HCT116 (cell line): ENCODE measurements at regions not wholly inside any gene's neighbourhood (a gene's known extent, or its start where the extent isn't known, plus 50 kb on each side); places are given as distances from the start of the nearest gene placed in this dataset.

Experiments
- CBX3 ChIP-seq: IDR thresholded peaks from 2 replicates; pipeline ENCODE4 v1.6.1; 2012; ENCODE audit warnings: low read depth
- EZH2 ChIP-seq: fragments of 200-600 bp; sonication (generic); IDR thresholded peaks from 2 replicates; pipeline ENCODE4 v1.6.1; 2017; ENCODE audit warnings: antibody characterized with exemption, mixed run types
- EZH2phosphoT487 ChIP-seq: fragments of 200-600 bp; IDR thresholded peaks from 2 replicates; pipeline ENCODE4 v1.6.1; 2018; ENCODE audit warnings: antibody characterized with exemption, borderline replicate concordance
- POLR2A ChIP-seq: IDR thresholded peaks from 2 replicates; pipeline ENCODE4 v1.7.0; 2011; ENCODE audit warnings: borderline replicate concordance; ENCODE audit not compliant: insufficient read depth, insufficient read length; ENCODE audit errors: extremely low read depth
- SIN3A ChIP-seq: IDR thresholded peaks from 2 replicates; pipeline ENCODE4 v1.6.1; 2012; ENCODE audit warnings: low read depth
- YY1 ChIP-seq: IDR thresholded peaks from 2 replicates; pipeline ENCODE4 v1.6.1; 2011; ENCODE audit warnings: low read length, low read depth, moderate library complexity, mild to moderate bottlenecking; ENCODE audit not compliant: insufficient replicate concordance; ENCODE audit errors: extremely low read depth
- TF ChIP-seq, protein P1 (sequence below), 3 experiments: fragments of 200-600 bp in 1 of 3; sonication (generic) in 1 of 3; IDR thresholded peaks in 2 of 3; conservative IDR thresholded peaks in 1 of 3; 2 replicates each; pipeline ENCODE4 v1.5.1; 2012 to 2017; ENCODE audit warnings: low read depth in 2 of 3, low read length in 2 of 3, antibody characterized with exemption in 1 of 3, borderline replicate concordance in 1 of 3, control low read depth in 1 of 3, mild to moderate bottlenecking in 1 of 3, mixed read lengths in 1 of 3, mixed run types in 1 of 3, moderate library complexity in 1 of 3; ENCODE audit not compliant: insufficient read depth in 1 of 3
- TF ChIP-seq, protein P2 (sequence below): IDR thresholded peaks from 2 replicates; pipeline ENCODE4 v1.6.1; 2012; ENCODE audit warnings: low read depth
- TF ChIP-seq, protein P3 (sequence below): IDR thresholded peaks from 2 replicates; pipeline ENCODE4 v1.6.1; 2012
- TF ChIP-seq, protein P4 (sequence below): IDR thresholded peaks from 2 replicates; pipeline ENCODE4 v1.6.1; 2012

DNA sequence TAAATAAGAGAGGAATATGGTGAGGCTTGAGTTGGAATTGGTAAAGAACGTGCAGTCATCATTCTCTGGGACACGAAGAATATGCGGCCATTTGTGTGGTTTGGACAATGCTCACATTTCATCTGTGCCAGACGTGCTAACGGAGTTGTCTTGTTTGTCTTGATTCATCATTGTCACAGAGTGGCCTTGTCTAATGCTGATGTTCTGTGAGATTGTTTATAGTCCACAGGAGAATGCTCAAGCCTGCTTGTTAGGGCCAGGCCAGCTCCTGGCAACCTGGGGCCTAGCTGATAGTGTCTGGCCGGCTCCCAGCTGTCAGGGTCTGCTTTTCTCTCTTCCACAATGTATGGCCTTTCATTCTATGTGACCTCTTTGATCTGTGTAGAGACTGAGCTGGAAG is 384.7 kb downstream of the EDEM1 start:
- TF ChIP-seq POLR2A: no peak
- TF ChIP-seq EZH2phosphoT487: no peak
- TF ChIP-seq, protein P1, sequence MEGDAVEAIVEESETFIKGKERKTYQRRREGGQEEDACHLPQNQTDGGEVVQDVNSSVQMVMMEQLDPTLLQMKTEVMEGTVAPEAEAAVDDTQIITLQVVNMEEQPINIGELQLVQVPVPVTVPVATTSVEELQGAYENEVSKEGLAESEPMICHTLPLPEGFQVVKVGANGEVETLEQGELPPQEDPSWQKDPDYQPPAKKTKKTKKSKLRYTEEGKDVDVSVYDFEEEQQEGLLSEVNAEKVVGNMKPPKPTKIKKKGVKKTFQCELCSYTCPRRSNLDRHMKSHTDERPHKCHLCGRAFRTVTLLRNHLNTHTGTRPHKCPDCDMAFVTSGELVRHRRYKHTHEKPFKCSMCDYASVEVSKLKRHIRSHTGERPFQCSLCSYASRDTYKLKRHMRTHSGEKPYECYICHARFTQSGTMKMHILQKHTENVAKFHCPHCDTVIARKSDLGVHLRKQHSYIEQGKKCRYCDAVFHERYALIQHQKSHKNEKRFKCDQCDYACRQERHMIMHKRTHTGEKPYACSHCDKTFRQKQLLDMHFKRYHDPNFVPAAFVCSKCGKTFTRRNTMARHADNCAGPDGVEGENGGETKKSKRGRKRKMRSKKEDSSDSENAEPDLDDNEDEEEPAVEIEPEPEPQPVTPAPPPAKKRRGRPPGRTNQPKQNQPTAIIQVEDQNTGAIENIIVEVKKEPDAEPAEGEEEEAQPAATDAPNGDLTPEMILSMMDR (IDR thresholded peaks at IDR 0.05 in 2 of 3, conservative IDR thresholded peaks at IDR 0.05 in 1 of 3; ENCODE audit: borderline replicate concordance in 1 of 3, insufficient read depth in 1 of 3, low read depth in 2 of 3, low read length in 2 of 3): no peak
- TF ChIP-seq SIN3A: no peak
- TF ChIP-seq EZH2: no peak
- TF ChIP-seq, protein P2, sequence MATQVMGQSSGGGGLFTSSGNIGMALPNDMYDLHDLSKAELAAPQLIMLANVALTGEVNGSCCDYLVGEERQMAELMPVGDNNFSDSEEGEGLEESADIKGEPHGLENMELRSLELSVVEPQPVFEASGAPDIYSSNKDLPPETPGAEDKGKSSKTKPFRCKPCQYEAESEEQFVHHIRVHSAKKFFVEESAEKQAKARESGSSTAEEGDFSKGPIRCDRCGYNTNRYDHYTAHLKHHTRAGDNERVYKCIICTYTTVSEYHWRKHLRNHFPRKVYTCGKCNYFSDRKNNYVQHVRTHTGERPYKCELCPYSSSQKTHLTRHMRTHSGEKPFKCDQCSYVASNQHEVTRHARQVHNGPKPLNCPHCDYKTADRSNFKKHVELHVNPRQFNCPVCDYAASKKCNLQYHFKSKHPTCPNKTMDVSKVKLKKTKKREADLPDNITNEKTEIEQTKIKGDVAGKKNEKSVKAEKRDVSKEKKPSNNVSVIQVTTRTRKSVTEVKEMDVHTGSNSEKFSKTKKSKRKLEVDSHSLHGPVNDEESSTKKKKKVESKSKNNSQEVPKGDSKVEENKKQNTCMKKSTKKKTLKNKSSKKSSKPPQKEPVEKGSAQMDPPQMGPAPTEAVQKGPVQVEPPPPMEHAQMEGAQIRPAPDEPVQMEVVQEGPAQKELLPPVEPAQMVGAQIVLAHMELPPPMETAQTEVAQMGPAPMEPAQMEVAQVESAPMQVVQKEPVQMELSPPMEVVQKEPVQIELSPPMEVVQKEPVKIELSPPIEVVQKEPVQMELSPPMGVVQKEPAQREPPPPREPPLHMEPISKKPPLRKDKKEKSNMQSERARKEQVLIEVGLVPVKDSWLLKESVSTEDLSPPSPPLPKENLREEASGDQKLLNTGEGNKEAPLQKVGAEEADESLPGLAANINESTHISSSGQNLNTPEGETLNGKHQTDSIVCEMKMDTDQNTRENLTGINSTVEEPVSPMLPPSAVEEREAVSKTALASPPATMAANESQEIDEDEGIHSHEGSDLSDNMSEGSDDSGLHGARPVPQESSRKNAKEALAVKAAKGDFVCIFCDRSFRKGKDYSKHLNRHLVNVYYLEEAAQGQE: no peak
- TF ChIP-seq YY1: no peak
- TF ChIP-seq, protein P3, sequence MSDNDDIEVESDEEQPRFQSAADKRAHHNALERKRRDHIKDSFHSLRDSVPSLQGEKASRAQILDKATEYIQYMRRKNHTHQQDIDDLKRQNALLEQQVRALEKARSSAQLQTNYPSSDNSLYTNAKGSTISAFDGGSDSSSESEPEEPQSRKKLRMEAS: no peak
- TF ChIP-seq, protein P4, sequence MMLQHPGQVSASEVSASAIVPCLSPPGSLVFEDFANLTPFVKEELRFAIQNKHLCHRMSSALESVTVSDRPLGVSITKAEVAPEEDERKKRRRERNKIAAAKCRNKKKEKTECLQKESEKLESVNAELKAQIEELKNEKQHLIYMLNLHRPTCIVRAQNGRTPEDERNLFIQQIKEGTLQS: no peak
- TF ChIP-seq CBX3: no peak
